ENCODE measurements at regions not wholly inside any gene's neighbourhood (a gene's known extent, or its start where the extent isn't known, plus 50 kb on each side); places are given as distances from the start of the nearest gene placed in this dataset.

- no peak overlapping the region for H3K4me3 ChIP-seq (ENCODE audit: low read length)
- TF ChIP-seq, protein P1, sequence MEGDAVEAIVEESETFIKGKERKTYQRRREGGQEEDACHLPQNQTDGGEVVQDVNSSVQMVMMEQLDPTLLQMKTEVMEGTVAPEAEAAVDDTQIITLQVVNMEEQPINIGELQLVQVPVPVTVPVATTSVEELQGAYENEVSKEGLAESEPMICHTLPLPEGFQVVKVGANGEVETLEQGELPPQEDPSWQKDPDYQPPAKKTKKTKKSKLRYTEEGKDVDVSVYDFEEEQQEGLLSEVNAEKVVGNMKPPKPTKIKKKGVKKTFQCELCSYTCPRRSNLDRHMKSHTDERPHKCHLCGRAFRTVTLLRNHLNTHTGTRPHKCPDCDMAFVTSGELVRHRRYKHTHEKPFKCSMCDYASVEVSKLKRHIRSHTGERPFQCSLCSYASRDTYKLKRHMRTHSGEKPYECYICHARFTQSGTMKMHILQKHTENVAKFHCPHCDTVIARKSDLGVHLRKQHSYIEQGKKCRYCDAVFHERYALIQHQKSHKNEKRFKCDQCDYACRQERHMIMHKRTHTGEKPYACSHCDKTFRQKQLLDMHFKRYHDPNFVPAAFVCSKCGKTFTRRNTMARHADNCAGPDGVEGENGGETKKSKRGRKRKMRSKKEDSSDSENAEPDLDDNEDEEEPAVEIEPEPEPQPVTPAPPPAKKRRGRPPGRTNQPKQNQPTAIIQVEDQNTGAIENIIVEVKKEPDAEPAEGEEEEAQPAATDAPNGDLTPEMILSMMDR (conservative IDR thresholded peaks at IDR 0.05; ENCODE audit: low read length): no peak
- DNase-seq (ENCODE audit: low read depth): no peak
Measured at GRCh38 chr11:95700471-95700817, 89.1 kb downstream of the FAM76B start.

- H3K4me3 ChIP-seq (ENCODE audit: low read length): no peak overlapping the region
Measured at GRCh38 chr11:95699631-95700470, 89.7 kb downstream of the FAM76B start.

GRCh38 chr11:95698676-95699557 is 90.7 kb downstream of the FAM76B start:
- peak; percentile 56 for DNase-seq (ENCODE audit: low read depth)
- no peak overlapping the region for H3K4me3 ChIP-seq (ENCODE audit: low read length)
- TF ChIP-seq, protein P1 (conservative IDR thresholded peaks at IDR 0.05; ENCODE audit: low read length): no peak

More at GRCh38 chr11:95699631-95700470, 89.7 kb downstream of the FAM76B start:
- DNase-seq (ENCODE audit: low read depth): peak; percentile 42
- TF ChIP-seq, protein P1 (conservative IDR thresholded peaks at IDR 0.05; ENCODE audit: low read length): no peak

DNA sequence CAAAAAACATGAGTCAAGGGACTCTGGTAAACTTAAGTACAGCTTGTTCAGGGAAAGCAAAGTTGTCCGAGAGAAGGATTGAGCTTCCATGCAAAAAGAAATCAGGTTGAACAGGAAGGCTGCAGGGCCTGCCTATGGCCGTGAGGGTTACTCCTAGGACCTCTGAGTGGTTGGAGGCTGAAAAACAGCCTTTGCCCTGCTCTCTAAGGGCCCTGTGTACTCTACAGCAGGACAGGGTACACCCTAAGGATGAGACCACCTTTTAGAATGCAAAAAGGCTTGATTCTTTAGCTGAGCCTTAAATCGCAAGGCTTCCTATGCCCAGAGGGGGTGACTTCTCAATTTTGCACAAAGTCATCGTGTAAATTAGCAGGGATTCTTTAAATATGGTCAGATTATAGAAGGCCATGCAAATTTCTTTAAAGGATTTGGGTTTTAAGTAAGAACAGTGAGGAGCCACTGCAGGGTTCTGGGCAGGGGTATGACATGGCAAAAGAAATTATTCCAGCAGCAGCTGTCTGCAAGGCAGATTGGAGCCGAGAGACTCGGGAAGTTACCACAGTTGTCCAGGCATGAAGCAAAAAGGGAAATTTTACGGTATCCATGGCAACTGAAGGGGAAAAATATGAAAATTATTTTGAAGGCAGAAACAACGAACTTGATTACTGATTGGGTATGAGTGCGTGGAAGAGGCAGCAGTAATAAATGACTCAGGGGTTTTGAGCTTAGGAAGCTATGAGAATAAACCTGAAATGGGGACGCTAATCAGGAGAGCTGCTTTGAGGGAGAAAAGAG is 91.8 kb downstream of the FAM76B start:
- peak; percentile 34 for DNase-seq (ENCODE audit: low read depth)
- TF ChIP-seq, protein P1 (conservative IDR thresholded peaks at IDR 0.05; ENCODE audit: low read length): no peak
- no peak overlapping the region for H3K4me3 ChIP-seq (ENCODE audit: low read length)

GRCh38 chr11:95695181-95695580 is 94.4 kb downstream of the FAM76B start:
- no peak for DNase-seq (ENCODE audit: low read depth)
- TF ChIP-seq, protein P1 (conservative IDR thresholded peaks at IDR 0.05; ENCODE audit: low read length): no peak
- no peak overlapping the region for H3K4me3 ChIP-seq (ENCODE audit: low read length)

- H3K4me3 ChIP-seq (ENCODE audit: low read length): no peak overlapping the region
- TF ChIP-seq, protein P1 (conservative IDR thresholded peaks at IDR 0.05; ENCODE audit: low read length): no peak
Measured at GRCh38 chr11:95693298-95693697, 96.3 kb downstream of the FAM76B start.

More at GRCh38 chr11:95693298-95693697, 96.3 kb downstream of the FAM76B start:
- DNase-seq (ENCODE audit: low read depth): no peak
